Activated CD4-positive, alpha-beta memory T cell treated with anti-CD3 and anti-CD28 coated beads for 36 hours (primary cell): ENCODE measurements at regions not wholly inside any gene's neighbourhood (a gene's known extent, or its start where the extent isn't known, plus 50 kb on each side); places are given as distances from the start of the nearest gene placed in this dataset.

Source experiments
- CTCF ChIA-PET: fragments of 350-600 bp; sonication (Branson Sonifier 250); formaldehyde crosslinking; loops from one replicate; lab custom pipeline; 2021; ENCODE audit warnings: antibody characterized with exemption, inconsistent platforms; lab: Charles Lee
- POLR2A ChIA-PET: fragments of 350-600 bp; sonication (Branson Sonifier 250); formaldehyde crosslinking; loops from one replicate; lab custom pipeline; 2021; ENCODE audit warnings: antibody characterized with exemption; lab: Charles Lee
- DNase-seq: peaks from one replicate; pipeline ENCODE4 v3.0.0-alpha.2; 2020
- H3K27ac Mint-ChIP-seq: one replicate; pipeline ENCODE4 v1.8.0; 2021; ENCODE audit warnings: mixed read lengths
- H3K27me3 Mint-ChIP-seq: one replicate; pipeline ENCODE4 v1.8.0; 2021; ENCODE audit warnings: mixed read lengths
- H3K36me3 Mint-ChIP-seq: one replicate; pipeline ENCODE4 v1.8.0; 2021; ENCODE audit warnings: mixed read lengths
- H3K4me1 Mint-ChIP-seq: one replicate; pipeline ENCODE4 v1.8.0; 2021; ENCODE audit warnings: low read depth, mixed read lengths
- H3K4me3 Mint-ChIP-seq: one replicate; pipeline ENCODE4 v1.8.0; 2021; ENCODE audit warnings: mild to moderate bottlenecking, mixed read lengths
- H3K9me3 Mint-ChIP-seq: one replicate; pipeline ENCODE4 v1.8.0; 2021; ENCODE audit warnings: mixed read lengths
- intact Hi-C: fragments of 100-400 bp; cut with micrococcal nuclease; formaldehyde crosslinking; loops from one replicate; pipeline ENCODE4 v1.15.1; 2023

DNA sequence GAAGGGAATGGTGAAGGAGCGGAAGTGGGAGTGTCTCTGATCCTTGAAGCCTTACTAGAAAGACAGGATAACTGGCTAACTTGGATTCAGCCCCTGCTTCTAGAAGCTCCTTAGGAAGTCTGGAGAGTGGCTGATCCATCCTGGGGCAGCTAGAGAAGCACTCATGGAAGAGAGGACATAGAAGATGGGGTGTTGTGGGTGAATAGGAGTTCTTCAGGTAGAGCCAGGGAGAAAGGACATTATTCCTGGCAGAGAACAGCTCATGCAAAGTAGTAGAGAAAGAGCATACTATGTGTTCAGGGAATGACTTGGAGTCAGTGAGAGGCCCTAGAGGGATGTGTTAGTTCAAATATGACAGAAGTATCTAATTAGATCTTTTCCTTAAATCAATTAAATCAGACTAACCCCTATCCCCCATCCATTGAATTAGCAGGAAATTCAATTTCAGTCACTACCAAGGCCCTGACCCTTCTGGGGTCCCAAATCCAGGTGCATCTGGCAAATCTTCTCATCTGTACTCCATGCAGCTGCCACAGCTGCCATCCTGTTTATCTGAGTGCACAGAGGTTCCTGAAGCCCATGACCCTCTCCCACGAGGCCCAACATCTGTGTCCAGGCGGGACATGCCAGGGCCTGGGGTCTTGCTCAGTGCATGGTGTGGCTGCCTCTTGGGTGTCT is 130.7 kb downstream of the DHX35 start:
- no peaks in the 10 kb centered on the region for H3K36me3 Mint-ChIP-seq
- H3K4me3 Mint-ChIP-seq = no peak overlapping the region
- ChIA-PET POLR2A (no interaction called here), CTCF (interaction anchor here (3.1 kb wide), 1 partner anchor 11 kb away, joined by 10 read pairs; no protein-coding TSS in a partner anchor)
- intact Hi-C loops = no loop called here
- peaks cover 3% of the 10 kb centered on the region for H3K27me3 Mint-ChIP-seq
- peaks cover 7% of the 10 kb centered on the region for H3K9me3 Mint-ChIP-seq
- no peak for DNase-seq
- H3K27ac Mint-ChIP-seq = no peak overlapping the region
- H3K4me1 Mint-ChIP-seq = no peaks in the 10 kb centered on the region

- Mint-ChIP-seq H3K4me1 (no peaks in the 10 kb centered on the region), H3K4me3 (no peak overlapping the region), H3K9me3 (peaks cover 7% of the 10 kb centered on the region), H3K27me3 (peaks cover 3% of the 10 kb centered on the region), H3K36me3 (no peaks in the 10 kb centered on the region), H3K27ac (no peak overlapping the region)
- CTCF ChIA-PET = interaction anchor here (3.1 kb wide), 1 partner anchor 9 kb away, joined by 10 read pairs; no protein-coding TSS in a partner anchor
- intact Hi-C loops = no loop called here
- POLR2A ChIA-PET = no interaction called here
- DNase-seq = no peak
Measured at GRCh38 chr20:39090906-39091305, 128.8 kb downstream of the DHX35 start.

- Mint-ChIP-seq H3K36me3 (no peaks in the 10 kb centered on the region), H3K27ac (no peak overlapping the region), H3K4me1 (no peaks in the 10 kb centered on the region), H3K9me3 (peaks cover 7% of the 10 kb centered on the region), H3K4me3 (no peak overlapping the region), H3K27me3 (peaks cover 6% of the 10 kb centered on the region)
- intact Hi-C loops = no loop called here
- ChIA-PET CTCF (interaction anchor here (1.6 kb wide), 1 partner anchor 9 kb away, joined by 7 read pairs; no protein-coding TSS in a partner anchor), POLR2A (no interaction called here)
- DNase-seq = no peak
Measured at GRCh38 chr20:39089797-39090196, 127.7 kb downstream of the DHX35 start.
